NCI-H345 treated with DMSO at 0.1 percent for 48 hours (cell line): ENCODE measurements at regions not wholly inside any gene's neighbourhood (a gene's known extent, or its start where the extent isn't known, plus 50 kb on each side); places are given as distances from the start of the nearest gene placed in this dataset.
"Not testable (repeated sequence)": the region's sequence is repeated elsewhere in the genome, so short reads cannot be mapped to it uniquely, and the experiment has no call there.

Experiments used
- DNase-seq: peaks from one replicate; lab custom pipeline; 2025; ENCODE audit not compliant: unreplicated experiment; lab: John Stamatoyannopoulos, UW

DNA sequence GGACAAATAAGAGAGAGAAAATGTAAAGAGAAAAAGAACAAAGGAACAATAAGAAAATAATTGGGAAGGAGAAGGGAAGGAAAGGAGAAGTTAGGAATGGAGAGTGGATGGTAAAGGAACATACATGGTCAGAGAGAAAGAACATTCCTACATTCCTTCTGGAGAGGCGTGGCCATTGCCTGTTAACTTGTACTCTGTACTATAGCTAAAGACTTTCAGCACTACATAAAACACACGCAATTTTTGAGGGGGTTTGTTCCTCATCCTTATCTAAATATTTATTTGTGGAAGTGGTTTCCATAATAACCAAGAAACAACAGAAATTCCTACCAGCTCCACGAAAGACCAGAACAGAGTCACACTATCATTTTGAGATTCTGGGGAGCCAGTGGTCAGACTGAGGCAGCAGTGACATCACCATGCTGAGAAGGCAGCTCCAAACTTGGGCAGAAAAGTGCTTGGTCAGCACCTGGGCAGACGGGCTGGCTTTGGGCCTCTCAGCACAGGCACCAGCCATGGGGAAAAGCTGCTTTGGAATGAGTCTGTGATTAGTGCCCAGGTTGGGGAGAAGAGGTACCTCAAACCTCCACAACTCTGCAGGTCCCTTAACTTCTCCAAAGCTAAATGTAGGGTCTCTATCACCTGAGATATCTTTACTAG, 125.9 kb upstream of the NTF3 start:
- DNase-seq: no peak

DNA sequence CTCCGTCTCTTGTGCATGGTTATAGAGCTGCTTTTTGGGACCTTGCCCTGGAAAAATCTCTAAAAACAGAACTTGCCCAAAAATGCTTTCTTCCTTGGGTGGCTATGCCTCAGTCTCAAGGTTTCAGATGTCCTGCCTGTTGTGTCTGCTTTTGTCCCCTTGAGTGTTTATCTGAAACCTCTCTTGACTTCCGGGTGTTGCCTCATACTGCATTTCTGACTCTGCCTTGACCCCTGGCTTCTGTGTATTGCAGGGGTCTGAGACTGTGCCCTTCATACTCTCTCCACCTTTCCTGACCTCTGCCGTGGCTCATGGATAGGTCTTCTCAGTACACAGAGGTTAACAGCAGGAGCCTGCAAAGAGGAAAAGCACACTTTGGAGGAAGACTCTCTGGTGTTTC, 124.8 kb upstream of the NTF3 start:
- no peak for DNase-seq

DNA sequence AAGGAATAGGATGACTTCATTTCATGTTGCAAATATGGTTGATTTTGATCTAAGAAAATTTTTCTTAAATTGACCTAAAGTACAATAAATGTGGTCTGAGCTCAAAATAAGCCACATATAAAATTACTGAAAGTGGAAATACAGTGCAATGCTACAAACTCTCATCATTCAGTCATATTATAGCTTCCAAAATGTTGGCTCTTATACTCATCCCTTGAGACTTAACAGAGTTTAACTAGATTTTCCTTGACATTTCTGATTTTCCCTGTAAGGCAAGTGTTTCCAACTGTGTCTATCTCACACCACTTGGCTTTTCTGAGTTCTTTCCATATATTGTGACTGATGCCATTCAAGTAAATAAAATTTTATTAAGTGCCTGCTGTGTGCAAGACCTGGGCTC, 123.7 kb upstream of the NTF3 start:
- DNase-seq: no peak

DNA sequence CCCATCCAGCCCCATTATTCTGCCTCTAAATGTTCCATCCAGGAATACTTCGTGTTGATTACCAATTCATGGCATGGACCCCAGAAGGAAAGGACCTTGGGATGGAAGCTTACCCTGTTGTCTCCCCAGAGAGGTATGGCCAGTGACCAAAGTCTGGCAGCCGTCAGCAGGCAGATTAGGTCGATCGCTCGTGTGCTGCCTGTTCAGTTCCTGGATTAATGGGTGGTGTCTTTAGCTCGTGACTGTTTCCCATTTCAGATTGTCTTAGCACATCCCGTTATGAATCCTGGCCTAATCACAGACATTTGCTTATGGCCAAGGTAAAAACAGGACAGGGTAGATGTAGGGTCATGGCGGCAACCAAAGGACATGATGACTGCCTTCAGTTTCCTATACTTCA, 122.9 kb upstream of the NTF3 start:
- DNase-seq: no peak

DNA sequence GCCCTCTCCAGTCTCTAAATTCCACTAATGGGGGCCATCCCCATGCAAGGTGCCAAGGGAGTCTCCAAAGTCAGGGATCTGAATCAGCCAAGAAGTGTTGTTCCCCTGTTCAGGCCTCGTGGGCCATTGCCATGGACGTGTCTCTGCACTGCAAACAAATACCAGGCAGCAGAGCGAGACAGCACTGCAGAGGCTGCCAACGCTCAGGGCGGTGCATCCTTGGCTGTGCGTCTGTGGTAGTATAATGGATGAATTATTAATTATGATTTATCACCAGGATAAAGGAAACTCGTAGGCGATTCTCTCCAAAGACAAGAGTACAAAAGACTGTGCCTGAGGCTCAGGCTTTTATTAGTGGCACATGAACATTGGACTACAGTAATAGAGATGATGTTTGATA, 122.3 kb upstream of the NTF3 start:
- no peak for DNase-seq

DNA sequence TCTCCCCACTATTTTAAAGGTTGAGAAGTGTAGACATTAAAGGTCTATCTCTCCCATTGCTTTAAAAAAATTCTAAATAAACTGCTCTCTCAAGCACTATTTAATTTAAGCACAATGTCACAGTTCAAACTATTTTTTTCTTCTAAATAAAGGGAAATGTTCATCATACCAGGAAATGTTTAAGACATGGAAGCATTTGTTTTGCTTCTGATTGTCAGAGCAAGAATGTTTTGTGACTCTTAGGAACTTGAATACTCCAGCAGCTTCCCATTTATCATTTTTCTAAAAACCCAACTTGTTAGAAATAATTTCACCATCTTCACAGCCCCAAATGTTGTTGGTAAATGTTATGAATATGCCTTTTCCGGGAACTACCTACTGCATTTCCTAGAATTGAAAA, 121.8 kb upstream of the NTF3 start:
- no peak for DNase-seq

DNA sequence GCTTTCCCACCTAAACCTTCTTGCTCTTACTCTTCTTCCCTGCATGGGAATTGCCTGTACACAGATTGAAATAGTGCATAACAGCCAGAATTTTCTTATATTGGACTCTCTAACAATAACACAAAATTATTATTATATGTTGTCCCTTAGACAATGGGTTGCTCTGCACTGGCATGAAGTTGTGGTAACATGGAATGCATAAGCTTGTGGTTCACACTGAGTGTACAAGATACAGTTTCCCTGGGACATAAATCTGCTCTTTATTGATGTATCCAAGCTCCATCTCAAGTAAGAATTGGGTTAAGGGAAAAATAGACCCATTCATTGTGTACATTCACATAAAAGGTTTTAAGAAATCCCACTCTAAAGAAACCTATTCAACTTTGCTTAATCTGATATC, 114.4 kb upstream of the NTF3 start:
- no peak for DNase-seq

DNA sequence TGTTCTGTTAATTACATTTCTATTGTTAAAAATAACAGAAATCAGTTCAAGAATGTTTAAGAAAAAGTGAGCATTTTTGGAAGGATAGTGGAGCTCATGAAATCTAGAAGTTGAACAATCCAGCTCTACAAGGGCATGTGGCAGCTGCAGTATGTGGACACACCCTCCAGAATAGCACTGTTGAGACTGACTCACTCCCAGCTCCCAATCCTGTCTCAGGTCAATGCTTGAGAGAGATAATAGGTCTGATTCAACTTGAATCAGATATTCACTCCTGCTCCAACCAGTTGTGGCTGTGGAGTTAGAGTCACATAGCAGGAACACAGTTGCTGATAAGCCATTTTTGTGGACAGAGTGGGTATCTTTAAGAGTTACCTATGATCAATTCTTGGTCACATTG, 113.0 kb upstream of the NTF3 start:
- DNase-seq: no peak

DNA sequence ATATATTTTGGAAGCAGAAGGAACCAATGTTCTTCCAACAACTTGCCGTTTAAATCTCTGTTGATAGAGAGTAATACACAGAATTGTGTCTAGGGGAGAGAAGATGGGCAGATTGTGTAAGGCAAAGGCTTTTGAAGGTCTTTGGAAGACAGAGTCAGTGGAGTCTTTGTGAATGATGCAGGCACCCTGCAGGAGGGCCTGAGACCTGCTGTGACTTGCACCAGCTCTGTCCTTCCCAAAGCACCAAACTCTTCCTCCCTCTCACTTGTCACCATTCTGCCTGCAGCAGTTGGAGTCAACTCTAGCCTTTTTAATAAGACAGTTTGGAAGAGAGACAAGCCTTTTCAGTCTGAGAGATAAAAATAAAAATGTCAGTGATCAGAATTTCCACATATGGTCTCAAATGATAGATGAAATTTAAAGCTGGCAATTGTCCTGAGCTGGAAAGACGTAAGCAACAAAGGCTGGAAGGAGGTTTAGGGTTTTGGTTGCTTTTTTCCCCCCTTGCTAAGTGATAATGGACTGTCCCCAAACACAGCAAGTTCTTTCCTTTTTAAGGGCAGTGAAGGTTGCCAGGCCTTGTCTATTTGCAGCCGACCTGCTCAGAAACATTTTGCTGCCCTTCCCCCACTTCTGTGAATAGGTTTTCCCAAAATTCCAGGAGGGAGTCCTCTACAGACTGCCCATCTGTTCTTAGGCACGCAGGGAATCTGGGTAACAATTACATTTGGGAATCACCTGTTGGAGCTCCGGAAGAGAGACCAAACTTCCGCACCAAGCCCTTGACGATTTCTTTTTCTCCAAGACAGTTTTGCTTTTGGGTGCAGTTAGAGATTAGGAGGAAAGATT, 103.0 kb upstream of the NTF3 start:
- no peak for DNase-seq

DNA sequence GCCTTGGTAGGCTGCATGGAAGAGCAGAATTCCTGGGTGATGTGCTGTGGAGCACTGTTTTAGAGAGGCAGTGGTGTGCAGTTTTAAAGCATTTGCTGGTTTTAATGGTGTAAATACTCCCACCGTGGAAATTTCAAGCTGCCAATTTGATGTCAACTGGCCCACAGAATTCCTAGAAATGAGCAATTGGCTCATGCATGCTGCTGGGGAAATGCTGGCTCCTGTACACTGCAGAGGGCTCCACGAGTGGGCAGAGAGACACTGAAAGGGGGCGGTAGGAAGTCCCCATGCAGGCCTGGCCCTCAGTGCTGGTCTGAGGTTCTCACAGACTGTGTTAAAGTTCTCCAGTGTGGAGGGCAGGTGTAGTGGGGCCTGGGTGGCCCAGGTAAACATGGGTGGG, 99.4 kb upstream of the NTF3 start:
- no peak for DNase-seq

DNA sequence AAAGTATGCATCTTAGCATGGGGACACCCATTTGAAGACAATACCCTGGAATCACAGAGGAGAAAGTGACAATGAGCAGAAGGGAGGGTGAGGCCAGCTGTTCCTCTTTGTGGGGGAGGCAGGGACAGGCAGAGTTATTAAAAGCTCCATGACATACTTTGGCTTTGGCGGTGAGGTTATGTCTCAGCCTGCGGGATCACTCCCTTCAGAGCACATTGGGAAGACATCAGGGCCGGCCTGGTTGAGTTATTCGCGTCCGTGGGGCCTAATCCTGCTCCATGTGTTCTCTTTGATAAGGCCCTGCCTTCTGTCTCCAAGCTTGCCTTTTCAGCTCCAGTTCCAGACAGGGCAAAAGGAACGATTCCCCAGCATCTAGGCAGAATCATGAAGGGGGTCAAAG, 98.8 kb upstream of the NTF3 start:
- DNase-seq: no peak

DNA sequence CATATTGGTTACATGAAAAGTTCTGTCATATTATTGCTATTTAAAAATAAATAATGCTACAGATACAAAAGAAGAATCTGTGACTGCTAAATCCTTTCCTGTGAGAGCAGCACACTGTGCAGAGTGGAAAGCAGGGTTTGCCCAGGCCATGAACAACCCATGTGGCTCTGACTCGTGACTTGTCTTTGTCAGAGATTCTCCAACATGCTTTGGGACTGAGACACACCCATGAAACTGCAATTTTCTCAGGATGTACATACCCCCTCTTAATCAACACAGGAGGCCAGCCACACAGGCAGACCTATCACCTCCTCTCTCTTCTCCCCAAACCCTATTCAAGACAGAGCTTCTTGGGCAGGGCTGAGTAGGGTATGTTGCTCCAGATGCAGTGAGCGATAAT, 96.8 kb upstream of the NTF3 start:
- DNase-seq: no peak

DNA sequence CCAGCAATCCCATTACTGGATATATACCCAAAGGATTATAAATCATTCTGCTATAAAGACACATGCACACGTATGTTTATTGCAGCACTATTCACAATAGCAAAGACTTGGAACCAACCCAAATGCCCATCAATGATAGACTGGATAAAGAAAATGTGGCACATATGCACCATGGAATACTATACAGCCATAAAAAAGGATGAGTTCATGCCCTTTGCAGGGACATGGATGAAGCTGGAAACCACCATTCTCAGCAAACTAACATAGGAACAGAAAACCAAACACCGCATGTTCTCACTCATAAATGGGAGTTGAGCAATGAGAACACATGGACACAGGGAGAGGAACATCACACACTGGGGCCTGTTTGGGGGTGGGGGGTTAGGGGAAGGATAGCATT, 90.8 kb upstream of the NTF3 start:
- not testable (repeated sequence) for DNase-seq

DNA sequence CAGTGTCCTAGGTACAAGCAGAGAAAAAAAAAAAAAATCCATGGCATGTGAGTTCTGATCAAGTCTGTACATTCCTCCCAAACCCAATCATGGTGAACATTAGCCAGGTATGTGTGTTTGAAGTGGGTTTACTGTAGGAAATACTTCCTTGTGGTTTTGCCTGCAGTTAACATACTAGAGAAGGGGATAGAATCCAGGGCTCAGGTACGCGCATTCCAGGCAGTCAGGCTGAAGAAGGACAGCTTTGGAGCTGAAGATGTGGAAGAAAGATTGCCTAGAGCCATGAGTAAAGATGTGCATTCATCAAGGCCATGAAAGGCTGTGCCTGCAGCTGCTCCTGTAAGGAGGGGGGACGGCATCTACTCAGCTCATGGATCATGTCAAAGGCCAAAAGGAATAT, 88.2 kb upstream of the NTF3 start:
- DNase-seq: no peak

DNA sequence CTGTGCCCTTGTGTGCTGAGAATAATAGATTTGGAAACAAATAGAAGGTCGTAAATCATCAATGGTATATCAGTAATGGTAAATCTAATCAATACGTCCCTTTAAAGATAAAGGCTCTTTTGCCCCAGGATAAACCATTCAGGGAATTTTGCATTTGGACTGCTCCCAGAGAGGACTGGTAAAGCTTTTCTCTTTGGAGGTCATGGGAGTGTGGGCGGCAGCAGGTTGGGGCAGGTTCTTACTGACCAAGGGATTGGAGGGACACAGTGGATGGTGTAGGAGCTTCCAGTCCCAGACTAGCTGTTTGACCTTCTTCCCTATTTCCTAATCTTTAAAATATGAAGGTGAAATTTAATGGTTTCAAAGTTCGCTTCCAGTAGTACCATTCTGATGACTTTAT, 87.8 kb upstream of the NTF3 start:
- DNase-seq: no peak

DNA sequence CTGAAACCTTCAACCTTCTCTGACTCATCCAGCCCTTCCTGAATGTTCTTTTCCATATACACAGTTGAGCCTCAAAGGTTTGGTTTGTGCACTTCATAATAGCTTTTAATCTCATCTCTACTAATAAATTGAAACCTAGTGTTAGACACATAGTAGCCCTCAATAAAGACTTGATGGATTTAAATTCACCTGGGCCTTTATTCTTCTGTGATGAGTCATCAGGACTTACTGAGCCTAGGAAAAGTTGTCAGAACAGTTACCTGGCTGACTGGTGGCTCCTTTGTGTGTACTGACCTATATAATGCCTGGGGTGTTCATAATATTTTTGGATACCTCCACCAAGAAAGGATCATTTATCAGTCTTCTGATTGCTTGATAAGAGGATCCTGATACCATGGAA, 86.4 kb upstream of the NTF3 start:
- DNase-seq: no peak

DNA sequence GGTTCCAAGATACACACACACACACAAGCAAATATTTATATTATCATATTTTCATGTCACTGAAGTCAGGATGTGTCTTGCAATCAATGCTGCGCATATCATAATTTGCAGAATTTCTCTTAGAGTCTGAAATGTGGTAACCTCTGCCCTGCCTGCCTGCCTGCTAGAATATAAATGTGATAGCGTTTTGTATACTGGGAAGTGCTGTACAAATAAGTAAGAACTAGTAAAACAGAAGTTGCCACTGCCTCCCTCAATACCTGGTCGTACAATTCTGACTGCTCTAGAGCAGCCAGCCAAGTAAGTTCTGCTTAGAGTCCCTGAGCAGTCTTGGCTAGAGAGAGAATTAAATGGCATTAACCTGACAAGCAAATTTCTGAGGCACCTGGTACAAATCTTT, 83.9 kb upstream of the NTF3 start:
- no peak for DNase-seq

DNA sequence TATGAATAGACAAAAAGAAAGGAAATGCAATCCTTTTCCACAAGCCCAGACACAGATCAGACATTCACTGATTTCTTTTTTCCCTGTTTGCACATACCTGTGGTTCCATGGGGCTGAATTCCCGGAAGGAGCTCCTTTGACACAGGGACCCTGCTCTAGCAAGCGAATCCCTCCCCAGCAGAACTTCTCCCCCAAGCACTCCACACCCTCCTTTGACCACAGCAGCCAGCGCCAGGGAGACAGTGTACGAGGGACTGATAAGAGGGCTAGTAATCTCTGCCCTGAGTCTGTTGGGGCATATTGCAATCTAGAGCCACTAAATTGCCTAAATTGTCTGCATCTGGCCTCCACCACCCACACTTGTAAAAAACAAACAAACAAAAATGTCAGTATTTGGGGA, 83.4 kb upstream of the NTF3 start:
- no peak for DNase-seq

DNA sequence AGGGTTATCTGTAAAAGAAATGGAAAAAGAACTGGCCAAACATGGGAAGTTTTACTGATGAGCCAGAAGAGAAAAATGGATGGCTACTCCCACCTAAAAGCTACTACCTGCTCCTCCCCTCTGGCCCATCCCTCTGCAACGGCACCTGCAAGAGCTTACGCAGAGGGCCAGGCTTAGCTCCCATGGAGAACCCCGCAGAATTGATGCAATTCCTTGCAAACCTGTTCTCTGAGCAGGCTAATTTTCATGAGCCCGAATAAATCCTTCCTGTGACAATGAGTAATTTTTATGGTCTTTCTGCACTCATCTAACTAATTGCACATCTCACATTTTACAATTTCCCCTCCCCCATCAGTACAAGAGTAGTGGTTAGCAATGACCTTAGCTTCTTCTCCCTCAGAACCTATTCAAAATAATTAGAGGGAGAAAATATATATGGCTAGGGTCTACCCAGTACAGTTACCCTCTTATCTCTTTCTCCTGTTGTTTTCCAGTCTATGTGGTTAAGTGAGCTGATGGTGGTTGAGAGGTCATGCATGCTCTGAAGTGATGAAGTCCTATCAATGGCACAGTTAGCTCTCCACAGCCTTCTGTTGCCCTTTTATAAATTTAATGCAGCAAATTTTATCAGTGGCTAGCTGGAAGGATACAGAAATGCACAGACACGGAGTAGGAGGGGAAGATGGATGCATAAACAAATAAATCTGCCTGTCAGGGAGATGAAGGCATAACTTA, 67.7 kb upstream of the NTF3 start:
- DNase-seq: no peak

DNA sequence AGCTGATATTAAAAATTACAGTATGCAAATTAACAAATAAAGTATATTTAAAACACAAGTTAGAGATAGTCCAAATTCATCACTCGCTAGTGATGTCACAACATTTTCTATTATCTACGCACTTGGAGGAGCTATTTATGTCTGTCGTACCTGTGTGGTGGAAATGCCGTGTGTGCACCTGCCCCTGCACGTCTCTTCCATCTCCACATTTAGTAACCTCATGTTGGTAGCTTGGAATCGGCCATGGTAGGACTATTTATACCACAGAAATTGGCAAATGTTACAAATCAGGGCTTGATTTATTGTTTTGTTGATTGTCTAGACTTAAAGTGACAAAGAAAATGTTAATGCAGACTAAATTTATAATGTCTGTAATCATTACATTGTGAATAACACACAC, 62.6 kb upstream of the NTF3 start:
- DNase-seq: no peak

DNA sequence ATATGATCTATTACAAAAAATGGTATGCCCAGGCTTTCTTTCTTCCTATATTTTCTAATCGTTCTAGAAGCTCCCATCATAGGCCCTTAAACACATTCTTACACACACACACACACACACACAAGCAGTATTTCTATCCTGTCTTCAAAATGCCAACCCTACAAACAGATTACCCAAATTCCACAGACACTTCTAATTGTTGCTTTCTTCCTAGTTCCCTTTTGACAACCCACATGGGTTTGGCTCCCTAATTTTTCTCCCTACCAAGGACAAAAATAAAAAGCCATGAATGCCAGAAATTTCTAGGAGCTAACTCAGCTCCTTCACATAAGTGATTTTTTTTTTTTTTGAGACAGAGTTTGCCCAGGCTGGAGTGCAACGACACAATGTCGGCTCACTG, 60.3 kb upstream of the NTF3 start:
- no peak for DNase-seq

DNA sequence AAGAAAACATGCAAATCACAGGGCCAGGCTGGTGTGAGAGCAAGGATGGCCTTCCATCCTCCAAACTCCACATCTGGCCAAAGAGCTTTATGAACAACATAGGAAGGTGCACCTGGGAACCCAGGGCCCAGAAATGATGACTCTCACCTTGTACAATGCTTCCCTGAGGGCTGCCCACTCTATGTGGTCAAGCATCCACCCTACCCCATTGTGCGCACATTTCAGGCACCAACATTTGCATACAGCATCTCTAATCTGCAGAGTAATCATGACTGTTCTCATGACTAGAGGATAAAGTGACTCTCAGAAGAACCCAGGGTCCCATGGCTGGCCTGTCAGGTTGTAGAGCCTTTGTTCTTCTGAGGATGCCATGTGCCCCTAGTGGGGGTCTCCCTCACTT, 57.2 kb upstream of the NTF3 start:
- no peak for DNase-seq
